GM12891 (cell line): ENCODE measurements at regions not wholly inside any gene's neighbourhood (a gene's known extent, or its start where the extent isn't known, plus 50 kb on each side); places are given as distances from the start of the nearest gene placed in this dataset.

Experiments used
- POLR2A ChIP-seq: IDR thresholded peaks from 2 replicates; pipeline ENCODE4 v1.6.1; 2011; ENCODE audit warnings: low read depth, low read length, control low read depth
- POLR2AphosphoS5 ChIP-seq: IDR thresholded peaks from 2 replicates; pipeline ENCODE4 v1.6.1; 2011; ENCODE audit warnings: low read depth, low read length, control low read depth
- TAF1 ChIP-seq: IDR thresholded peaks from 2 replicates; pipeline ENCODE4 v1.6.1; 2011; ENCODE audit warnings: low read depth, low read length, control low read depth

DNA sequence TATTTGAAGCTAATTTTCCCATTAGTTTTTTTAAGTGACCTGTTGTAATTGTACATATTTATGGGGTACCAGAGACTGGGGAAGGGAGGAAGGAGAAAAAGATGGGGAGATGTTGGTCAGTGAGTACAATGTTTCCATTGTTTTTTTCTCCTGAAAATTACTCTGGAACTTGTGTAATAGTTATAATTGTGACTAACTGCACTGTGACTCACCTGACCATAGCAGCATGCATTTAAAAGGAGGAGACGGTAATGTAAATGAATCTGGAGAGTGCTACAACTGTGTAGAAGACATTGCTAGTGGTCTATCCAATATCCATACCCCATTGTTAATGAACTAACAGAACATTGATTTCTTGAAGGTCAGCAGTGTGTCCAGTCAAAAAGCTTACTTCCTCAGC lies 133.4 kb downstream of the RFPL4B start:
- no peak for TF ChIP-seq POLR2A
- no peak for TF ChIP-seq TAF1
- TF ChIP-seq POLR2AphosphoS5 = no peak
